ENCODE measurements at regions not wholly inside any gene's neighbourhood (a gene's known extent, or its start where the extent isn't known, plus 50 kb on each side); places are given as distances from the start of the nearest gene placed in this dataset.

DNA sequence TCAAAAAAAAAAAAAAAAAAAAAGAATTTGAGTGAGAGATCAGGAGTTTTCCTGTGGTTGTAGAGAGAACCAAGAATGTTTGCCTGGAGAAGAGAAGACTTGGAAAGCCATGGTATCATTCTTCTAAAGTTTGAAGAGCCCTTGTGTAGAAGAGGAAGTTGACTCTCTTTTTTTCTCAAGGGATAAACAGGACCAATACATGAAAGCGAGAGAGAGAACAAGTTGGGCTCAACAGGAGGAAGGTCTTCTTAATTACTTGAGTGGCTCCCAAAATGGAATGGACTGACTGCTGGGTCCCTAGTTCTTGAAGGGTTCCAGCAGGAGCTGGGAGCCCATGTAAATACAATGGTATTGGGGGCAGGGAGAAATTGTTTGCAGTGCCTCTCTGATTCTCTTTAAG is 173.3 kb upstream of the ADO start:
- H3K27ac ChIP-seq (ENCODE audit: low read depth, low read length) = no peak overlapping the region
- H3K4me3 Mint-ChIP-seq = no peak overlapping the region
- no peak overlapping the region for H3K27ac Mint-ChIP-seq
- H3K9me3 ChIP-seq (ENCODE audit: control insufficient read depth, low read length) = no peaks in the 10 kb centered on the region
- TF ChIP-seq, protein P1, sequence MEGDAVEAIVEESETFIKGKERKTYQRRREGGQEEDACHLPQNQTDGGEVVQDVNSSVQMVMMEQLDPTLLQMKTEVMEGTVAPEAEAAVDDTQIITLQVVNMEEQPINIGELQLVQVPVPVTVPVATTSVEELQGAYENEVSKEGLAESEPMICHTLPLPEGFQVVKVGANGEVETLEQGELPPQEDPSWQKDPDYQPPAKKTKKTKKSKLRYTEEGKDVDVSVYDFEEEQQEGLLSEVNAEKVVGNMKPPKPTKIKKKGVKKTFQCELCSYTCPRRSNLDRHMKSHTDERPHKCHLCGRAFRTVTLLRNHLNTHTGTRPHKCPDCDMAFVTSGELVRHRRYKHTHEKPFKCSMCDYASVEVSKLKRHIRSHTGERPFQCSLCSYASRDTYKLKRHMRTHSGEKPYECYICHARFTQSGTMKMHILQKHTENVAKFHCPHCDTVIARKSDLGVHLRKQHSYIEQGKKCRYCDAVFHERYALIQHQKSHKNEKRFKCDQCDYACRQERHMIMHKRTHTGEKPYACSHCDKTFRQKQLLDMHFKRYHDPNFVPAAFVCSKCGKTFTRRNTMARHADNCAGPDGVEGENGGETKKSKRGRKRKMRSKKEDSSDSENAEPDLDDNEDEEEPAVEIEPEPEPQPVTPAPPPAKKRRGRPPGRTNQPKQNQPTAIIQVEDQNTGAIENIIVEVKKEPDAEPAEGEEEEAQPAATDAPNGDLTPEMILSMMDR (conservative IDR thresholded peaks at IDR 0.05) = no peak
- WGBS, 2 experiments (ENCODE audit: insufficient coverage in 1 of 2, insufficient read length in 1 of 2) = 96 to 100% methylated on average over 1 of the region's 1 CpG
- H3K4me3 ChIP-seq (ENCODE audit: low read length) = no peak overlapping the region
- peaks cover 3% of the 10 kb centered on the region for H3K9me3 Mint-ChIP-seq
- H3K36me3 Mint-ChIP-seq (ENCODE audit: low read depth) = no peaks in the 10 kb centered on the region
- H3K4me1 Mint-ChIP-seq = peaks cover 14% of the 10 kb centered on the region
- no peak for DNase-seq
- H3K27me3 Mint-ChIP-seq (ENCODE audit: insufficient read depth) = no peaks in the 10 kb centered on the region
- no peaks in the 10 kb centered on the region for H3K4me1 ChIP-seq (ENCODE audit: control insufficient read depth, insufficient read depth, low read length)
- H3K9ac ChIP-seq (ENCODE audit: extremely low read depth, low read length, poor library complexity, severe bottlenecking) = no peak overlapping the region
- H3K36me3 ChIP-seq (ENCODE audit: control insufficient read depth, insufficient read depth, low read length) = no peaks in the 10 kb centered on the region
- H3K27me3 ChIP-seq (ENCODE audit: control insufficient read depth, insufficient read depth, low read length, poor library complexity, severe bottlenecking) = no peaks in the 10 kb centered on the region

DNA sequence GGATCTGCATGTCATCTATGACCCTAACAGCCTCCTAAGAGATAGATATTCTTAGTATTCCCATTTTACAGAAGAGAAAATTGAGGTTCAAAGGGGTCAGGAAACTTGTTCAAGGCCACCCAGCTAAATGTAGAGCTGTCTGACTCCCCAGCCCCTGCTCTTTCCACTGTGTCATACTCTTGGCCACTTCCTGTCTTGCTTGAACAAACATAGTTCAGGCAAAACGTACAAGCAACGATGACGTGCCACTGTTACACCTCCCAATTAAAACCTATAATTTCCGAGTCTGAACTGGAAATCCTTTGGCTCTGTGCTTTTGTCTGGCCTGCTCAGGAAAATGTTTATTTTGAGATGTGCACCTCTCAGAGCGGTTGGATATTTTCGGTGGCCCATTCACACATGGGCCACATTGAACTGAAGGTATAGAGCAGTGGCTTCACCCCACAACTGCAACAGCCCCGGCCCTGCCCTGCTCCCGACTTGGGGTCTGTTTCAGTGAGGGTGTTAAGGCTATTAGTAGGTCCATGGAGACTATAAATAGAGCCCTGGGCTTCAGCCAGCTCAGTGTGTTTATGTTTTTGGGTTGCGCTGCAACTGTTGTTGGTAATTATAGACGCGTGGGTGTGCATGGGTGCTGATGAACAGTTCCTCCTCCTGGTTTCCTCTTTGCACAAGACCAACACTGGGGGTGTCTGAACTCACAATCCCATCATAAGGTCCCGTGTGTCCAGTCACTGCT is 172.3 kb upstream of the ADO start:
- Mint-ChIP-seq H3K4me1 (peaks cover 7% of the 10 kb centered on the region), H3K9me3 (peaks cover 3% of the 10 kb centered on the region), H3K4me3 (no peak overlapping the region), H3K36me3 (ENCODE audit: low read depth) (no peaks in the 10 kb centered on the region), H3K27me3 (ENCODE audit: insufficient read depth) (no peaks in the 10 kb centered on the region), H3K27ac (no peak overlapping the region)
- H3K4me3 ChIP-seq (ENCODE audit: low read length) = no peak overlapping the region
- no peaks in the 10 kb centered on the region for H3K4me1 ChIP-seq (ENCODE audit: control insufficient read depth, insufficient read depth, low read length)
- 91 to 96% methylated on average over 5 to 12 of the region's 12 CpGs for whole genome bisulfite sequencing, 2 experiments (ENCODE audit: insufficient coverage in 1 of 2, insufficient read length in 1 of 2)
- TF ChIP-seq, protein P1 (conservative IDR thresholded peaks at IDR 0.05) = no peak
- H3K9ac ChIP-seq (ENCODE audit: extremely low read depth, low read length, poor library complexity, severe bottlenecking) = no peak overlapping the region
- H3K9me3 ChIP-seq (ENCODE audit: control insufficient read depth, low read length) = no peaks in the 10 kb centered on the region
- H3K27me3 ChIP-seq (ENCODE audit: control insufficient read depth, insufficient read depth, low read length, poor library complexity, severe bottlenecking) = no peaks in the 10 kb centered on the region
- DNase-seq = no peak
- H3K27ac ChIP-seq (ENCODE audit: low read depth, low read length) = no peak overlapping the region
- no peaks in the 10 kb centered on the region for H3K36me3 ChIP-seq (ENCODE audit: control insufficient read depth, insufficient read depth, low read length)

DNA sequence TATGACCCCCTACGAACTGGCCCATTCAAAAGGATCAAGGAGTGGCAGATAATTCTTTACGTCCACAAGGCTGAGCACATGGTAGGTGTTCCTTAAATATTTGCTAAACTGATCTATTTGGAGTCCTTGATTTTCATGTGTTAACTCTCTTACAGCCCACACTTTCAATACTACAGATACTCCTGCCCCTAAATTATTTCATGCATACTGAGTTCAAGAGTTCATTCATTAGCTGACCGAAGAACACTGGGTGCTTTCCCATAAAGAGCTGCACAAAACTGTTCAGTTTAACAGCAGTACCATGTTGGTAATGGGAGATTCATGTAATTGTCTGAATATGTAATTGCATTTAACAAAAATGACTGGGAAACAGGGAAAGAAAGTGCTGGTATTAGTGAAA is 170.5 kb upstream of the ADO start:
- TF ChIP-seq, protein P1 (conservative IDR thresholded peaks at IDR 0.05) = no peak
- DNase-seq = no peak
- H3K27me3 Mint-ChIP-seq (ENCODE audit: insufficient read depth) = no peaks in the 10 kb centered on the region

More for the DNA sequence above, 170.5 kb upstream of the ADO start:
- no peaks in the 10 kb centered on the region for H3K27me3 ChIP-seq (ENCODE audit: control insufficient read depth, insufficient read depth, low read length, poor library complexity, severe bottlenecking)
- H3K9me3 ChIP-seq (ENCODE audit: control insufficient read depth, low read length) = no peaks in the 10 kb centered on the region
- H3K27ac ChIP-seq (ENCODE audit: low read depth, low read length) = no peak overlapping the region
- no peak overlapping the region for H3K4me3 Mint-ChIP-seq
- no peaks in the 10 kb centered on the region for H3K4me1 ChIP-seq (ENCODE audit: control insufficient read depth, insufficient read depth, low read length)
- 93 to 100% methylated on average over 3 of the region's 3 CpGs for WGBS, 2 experiments (ENCODE audit: insufficient coverage in 1 of 2, insufficient read length in 1 of 2)
- peaks cover 5% of the 10 kb centered on the region for H3K4me1 Mint-ChIP-seq
- no peak overlapping the region for H3K9ac ChIP-seq (ENCODE audit: extremely low read depth, low read length, poor library complexity, severe bottlenecking)
- H3K36me3 Mint-ChIP-seq (ENCODE audit: low read depth) = no peaks in the 10 kb centered on the region
- no peak overlapping the region for H3K4me3 ChIP-seq (ENCODE audit: low read length)
- no peak overlapping the region for H3K27ac Mint-ChIP-seq
- H3K9me3 Mint-ChIP-seq = peaks cover 3% of the 10 kb centered on the region
- no peaks in the 10 kb centered on the region for H3K36me3 ChIP-seq (ENCODE audit: control insufficient read depth, insufficient read depth, low read length)

Data from endodermal cell (in vitro differentiated cells).